HG03378 (cell line): ENCODE measurements at regions not wholly inside any gene's neighbourhood (a gene's known extent, or its start where the extent isn't known, plus 50 kb on each side); places are given as distances from the start of the nearest gene placed in this dataset.

ENCODE experiments used
- ATAC-seq: cut with Tn5 transposase; IDR thresholded peaks from one replicate; pipeline ENCODE4 v1.9.1; 2021; ENCODE audit warnings: mild to moderate bottlenecking, moderate library complexity; ENCODE audit not compliant: unreplicated experiment

DNA sequence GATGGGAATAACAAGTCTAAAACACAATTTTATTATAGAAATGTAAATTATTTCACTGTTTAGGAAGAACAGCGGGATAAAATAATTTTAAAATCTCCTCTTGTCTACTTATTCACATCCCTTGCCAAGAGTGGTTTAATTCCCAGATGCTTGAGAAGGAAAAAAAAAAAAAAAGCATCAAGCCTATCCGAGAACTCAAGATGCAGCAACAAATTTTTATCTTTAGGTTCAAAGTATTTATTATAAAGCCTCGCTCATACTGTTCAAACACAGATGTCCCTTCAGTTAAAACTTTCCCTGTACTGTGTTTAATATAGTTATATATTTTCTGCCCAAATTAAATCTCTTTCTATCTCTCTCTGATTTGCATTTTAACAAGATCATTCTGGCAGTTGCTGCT is 1615.8 kb downstream of the PLA2G4A start:
- ATAC-seq: no peak

DNA sequence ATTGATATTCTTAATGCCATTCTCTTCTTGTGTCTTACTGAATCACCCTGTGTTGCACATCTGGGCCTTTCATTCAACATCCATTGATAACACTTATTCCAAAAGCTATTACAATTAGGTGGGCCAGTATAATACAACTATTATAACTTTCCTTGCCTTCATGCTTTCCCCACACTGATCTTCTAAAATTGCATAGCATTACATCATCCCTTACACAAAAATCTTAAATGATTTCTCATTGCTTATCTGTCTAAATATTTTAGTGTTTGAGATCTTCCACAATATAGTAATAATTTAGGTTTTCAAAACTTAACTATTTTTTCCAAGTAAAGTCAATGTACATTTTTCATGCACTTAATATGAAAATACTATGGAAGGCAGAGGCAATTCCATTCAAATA is 1634.1 kb downstream of the PLA2G4A start:
- no peak for ATAC-seq

DNA sequence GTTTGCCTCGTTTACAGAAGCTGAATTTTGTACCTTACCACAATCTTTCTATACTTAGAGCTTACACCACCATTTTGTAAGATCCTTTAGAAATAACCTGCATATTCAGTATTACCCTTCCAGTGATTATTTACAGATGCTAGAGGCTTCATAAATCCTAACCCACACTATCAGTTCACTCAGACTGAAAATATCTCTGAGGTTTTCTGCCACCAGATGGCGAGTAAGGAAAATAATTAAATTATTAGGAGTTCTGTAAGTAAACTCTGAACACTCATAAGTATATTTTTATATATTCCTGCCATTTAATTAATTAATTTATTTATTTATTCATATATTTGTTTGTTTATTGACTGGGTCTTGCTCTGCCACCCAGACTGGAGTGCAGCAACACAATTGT is 1635.2 kb downstream of the PLA2G4A start:
- no peak for ATAC-seq

DNA sequence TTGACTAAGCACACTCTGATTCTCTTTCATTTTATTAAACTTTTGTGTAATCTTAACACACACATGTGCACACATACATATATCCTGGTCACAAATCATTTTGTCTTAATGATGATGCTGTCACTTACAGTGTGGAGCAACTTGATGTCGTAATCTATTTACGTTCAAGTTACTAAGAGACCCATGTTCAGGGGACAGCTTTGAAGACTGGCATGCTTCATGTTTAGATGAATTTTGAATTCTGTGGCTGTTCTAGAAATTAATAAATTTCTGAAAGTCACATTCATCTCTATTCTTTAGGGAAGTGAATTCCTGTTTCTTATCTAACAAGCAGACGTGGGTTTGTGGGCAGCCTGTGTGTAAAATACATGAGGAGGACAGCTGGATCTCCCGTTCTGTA is 1637.8 kb downstream of the PLA2G4A start:
- ATAC-seq: no peak

DNA sequence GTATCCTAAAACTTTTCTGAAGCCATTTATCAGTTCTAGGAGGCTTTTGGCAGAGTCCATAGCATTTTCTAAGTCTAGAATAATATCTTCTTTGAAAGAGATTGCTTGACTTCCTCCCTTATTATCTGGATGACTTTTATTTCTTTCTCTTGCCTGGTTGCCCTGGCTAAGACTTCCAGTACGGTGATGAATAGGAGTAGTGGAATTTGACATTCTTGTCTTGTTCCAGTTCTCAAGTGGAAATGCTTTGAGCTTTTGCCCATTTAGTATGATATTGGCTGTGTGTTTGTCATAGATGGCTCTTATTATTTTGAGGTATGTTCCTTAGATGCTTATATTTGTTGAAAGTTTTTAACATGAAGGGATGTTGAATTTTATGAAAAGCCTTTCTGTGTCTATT is 1647.9 kb downstream of the PLA2G4A start:
- ATAC-seq: no peak

DNA sequence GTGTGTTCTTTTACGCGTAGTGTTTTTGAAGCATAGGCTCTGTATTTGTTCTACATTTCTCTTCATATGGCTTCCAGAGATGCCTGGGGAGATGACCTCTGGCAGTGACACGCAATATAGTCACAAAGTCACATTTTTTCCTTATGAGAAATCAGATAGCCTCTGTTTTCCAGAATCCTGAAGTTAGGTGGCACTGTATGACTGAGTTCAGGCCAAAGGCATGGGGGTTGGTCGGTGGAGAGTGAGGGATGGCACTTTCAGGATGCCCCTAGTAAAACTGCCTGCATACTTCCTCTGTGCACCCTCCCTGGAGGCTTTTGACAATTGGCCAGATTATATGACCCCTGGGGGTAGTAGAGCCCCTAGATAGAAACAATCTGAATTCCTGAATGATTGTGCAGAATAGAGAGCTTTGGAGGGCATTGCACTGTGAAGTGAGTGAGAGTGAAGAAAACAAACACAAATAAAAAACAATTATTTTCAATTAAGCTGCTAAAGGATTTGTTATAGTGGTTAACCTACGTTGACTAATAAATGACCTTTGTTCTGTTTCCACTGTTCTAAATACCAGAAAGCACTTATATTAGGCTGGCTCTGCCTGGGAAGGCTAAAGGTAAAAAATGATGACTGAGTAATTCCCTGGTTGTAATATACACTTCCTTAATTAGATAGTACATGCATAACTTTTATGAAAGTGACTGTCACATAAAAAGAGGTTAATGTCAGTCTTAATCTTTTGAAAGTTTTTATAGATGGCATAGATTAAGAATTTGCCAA is 1660.8 kb downstream of the PLA2G4A start:
- no peak for ATAC-seq

DNA sequence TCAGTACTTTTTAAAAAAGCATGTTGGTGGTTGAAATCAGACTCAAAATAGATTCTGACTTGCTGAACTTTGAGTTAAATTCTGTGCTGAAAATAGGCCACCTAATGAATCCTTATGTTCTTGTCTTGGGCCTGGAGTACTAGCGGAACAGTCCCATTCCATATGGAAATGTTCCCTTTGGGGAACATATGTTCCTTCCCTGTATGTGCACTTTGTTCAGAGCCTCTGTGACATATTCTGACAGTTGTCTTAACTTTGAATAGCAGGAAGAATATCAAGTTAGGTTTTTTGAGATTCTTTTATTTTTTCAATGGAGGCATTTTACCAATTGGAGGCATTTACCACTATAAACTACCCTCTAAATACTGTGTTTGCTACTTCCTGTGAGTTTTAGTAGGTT is 1667.8 kb downstream of the PLA2G4A start:
- no peak for ATAC-seq

DNA sequence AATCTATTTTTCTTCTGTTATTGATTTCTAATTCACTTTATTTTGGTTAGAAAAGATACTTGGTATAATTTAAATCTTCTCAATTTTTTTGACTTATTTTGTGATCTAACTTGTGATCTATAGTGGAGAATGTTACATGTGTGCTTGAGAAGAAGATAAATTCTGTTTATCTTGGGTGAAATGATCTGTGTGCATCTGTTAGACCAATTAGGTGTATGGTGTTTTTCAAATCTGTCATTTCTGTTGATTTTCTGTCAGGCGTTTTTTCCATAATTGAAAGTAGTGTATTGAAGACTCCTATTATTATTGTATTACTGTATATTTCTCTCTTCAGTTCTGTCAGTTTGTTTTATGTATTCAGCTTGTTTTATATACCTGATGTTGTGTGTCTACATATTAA is 1668.3 kb downstream of the PLA2G4A start:
- ATAC-seq: no peak

DNA sequence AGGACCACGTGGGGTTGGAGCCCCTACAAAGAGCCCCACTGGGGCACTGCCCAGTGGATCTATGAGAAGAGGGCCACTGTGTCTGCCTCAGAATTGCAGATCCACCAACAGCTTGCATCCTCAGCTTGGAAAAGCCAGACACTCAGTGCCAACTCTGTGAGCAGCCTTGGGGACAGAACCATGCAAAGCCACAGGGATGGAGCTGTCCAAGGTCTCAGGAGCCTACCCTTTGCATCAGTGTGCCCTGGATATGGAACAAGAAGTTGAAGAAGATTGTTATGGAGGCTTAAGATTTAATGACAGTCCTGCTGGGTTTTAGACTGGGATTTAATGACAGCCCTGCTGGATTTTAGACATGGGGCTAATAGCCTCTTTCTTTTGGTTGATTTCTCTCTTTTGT is 1670.9 kb downstream of the PLA2G4A start:
- ATAC-seq: no peak

DNA sequence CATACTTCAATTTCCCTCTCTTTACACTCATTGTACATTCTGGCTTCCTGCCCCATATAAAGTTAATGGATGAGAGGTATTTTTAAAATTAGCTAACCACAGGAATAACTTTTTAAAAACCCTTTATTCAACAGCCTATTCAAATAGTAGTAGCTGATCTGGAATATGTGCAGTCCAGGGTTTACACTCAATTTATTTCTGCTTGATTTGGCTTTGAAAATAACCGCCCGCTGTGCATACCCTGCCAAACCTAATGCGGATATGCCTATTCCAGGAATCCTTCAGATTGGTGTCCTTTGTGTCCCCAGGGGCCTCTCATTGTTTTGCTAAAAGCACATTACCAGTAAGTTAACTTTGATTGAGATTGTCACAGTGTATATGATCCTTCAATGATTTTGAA is 1686.2 kb downstream of the PLA2G4A start:
- ATAC-seq: no peak

DNA sequence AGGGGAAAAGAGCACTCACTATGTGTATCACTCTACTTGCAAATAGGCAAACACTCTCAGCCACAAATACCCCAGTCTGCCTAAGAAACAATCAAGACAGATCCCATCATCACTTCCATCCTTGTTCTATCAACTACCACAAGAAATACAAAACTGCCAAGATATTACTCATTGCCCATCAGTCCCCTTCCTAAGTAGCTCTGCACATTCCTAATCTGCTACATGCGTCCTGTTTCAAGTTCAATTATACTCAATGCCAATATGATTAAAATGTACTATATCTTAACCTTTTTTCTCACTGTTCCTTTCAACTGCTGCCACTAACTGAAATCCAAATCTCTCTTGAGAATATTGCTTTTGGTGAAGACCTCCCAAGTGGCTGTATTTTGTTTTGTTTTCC is 1688.4 kb downstream of the PLA2G4A start:
- ATAC-seq: no peak

DNA sequence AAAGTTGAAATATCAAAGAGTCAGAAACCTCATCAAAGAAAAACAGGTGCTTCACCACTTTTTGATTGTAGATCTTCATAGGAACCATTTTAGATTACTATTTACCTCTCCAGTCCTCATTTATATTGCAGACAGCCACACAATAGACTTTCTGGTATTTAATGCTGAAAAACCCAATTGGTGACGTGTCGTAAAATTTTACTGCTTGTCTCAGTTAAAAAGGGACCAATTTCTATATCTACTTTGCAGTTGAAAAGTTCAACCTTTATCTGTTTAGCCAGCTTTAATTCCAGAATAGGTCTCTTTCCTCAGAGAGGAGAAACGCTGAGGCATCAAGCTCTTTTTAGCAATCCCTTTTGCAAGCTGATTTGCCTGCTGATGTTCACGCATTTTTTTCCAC is 1722.4 kb downstream of the PLA2G4A start:
- no peak for ATAC-seq

DNA sequence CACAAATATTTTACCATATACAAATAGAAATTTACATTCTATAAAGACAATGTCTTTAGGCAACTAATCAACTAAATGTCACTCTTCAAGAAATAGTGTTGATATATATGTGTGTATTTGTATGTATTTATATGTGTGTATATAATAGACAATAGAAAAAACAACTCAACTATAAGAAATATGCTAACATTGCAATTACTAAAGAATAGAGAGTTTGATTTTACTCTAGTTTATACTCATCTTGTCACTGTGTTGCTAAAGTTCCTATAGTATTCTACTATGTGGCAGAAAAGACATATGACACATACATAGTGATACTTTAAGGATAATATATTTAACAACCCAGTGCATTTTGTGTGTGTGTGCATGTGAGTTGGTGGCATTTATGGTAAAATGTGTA is 1728.3 kb downstream of the PLA2G4A start:
- no peak for ATAC-seq

DNA sequence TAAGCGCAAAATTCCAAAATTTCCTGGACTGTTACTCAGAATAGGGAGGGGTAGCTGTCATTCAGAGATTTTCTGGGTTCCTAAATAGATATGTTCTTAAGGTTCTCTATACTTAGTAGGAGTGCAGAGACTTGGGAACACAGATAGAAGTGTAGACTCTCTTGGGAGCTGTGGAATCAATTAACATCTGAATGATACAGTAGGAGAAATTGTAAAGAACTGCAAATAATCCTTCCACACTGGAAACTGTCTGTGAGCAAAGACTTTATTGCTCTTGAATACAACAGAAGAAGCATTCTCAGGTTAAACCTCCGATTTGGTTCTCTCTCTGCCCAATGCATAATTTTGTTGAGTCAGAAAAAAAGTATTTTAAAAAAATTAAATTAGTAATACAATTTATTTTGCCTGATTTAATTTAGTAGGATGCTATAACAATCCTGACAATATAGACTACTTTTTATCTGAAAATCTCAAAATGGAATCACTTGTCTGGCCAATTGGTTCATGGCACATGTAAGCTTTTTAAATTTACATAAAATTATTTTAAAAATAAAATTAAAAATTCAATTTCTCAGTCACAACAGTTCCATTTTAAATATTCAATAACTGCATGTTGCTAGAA is 1754.3 kb downstream of the PLA2G4A start:
- ATAC-seq: no peak

DNA sequence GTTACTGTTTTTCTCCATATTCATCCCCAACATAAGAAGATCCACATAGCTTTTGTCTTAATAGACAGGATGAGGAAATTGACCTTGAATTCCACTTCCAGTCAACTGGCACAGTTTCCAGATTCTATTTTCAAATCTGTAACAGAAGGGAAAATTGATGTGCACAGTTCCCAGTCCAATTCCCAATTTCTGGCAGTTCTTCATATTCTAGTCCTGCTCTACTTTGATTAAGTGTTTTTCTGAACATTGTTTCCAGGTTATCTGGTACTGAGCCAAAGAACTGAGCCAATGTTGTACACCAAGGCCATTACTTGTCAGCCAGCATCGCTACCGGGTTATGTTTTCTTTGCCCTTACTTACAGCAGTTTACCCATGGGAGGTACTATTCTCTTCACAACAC is 1755.4 kb downstream of the PLA2G4A start:
- no peak for ATAC-seq

DNA sequence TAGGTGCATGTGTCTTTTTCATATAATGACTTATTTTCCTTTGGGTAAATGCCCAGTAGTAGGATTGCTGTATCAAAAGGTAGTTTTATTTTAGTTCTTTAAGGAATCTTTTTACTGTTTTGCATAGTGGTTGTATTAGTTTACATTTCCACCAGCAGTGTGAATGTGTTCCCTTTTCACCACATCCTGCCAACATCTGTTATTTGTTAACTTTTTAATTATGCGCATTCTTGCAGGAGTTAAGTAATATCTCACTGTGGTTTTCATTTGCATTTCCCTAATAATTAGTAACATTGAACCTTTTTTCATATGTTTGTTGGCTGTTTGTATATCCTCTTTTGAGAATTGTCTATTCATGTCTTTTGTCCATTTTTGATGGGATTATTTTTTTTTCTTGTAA is 1761.9 kb downstream of the PLA2G4A start:
- no peak for ATAC-seq

DNA sequence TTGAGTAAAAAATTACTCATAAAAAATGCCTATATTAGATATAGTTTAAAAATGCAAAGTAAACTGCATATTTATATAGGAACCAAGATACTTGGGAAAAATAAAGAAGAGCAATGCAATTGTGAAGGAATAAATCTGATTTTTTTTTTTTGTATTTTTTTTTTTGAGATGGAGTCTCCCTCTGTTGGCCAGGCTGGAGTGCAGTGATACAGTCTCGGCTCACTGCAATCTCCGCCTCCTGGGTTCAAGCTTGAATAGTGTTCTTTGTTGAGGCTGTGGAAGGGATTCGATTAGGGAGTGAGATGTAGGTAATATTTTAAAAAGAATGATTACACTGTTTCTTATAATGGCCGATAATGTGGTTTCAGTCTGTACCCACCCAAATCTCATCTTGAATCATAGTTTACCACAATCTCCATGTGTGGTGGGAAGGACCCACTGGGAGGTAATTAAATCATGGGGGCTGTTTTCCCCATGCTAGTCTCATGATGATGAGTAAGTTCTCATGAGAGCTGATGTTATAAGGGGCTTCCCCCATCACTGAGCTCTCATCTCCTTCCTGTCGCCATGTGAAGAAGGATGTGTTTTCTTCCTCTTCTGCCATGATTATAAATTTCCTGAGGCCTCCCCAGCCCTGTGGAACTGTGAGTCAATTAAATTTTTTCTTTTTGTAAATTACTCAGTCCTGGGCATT is 1765.9 kb downstream of the PLA2G4A start:
- no peak for ATAC-seq

DNA sequence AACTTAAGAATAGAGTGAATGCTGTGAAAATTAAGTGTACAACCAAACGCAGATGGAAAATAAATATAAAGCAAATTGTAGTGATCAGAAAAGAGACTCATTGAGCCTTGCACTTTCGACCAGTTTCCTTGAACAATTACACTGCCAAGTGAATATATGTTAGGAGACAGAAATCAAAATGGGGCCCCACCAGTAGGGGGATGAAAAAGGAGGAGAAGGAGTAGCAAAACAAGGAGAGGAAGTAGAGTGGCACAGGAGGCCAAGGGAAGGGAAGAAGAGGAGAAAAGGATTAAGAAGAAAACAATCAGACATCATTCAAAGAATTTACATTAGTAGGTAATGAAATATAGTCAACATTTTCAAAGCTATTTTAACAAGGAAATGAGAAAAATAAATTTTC is 1770.6 kb downstream of the PLA2G4A start:
- no peak for ATAC-seq

DNA sequence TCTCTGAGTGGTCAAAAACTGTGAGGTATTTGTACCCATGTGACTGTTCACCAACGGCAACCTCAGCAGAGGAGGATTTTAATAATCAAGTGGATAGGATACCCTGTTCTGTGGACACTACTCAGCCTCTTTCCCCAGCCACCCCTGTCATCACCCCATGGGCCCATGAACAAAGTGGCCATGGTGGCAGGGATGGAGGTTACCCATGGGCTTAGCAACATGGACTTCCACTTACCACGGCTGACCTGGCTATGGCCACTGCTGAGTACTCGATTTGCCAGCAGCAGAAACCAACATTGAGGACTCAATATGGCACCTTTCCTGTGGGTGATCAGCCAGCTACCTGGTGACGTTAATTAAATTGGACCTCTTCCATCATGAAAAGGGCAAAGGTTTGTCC is 1782.7 kb downstream of the PLA2G4A start:
- ATAC-seq: no peak

DNA sequence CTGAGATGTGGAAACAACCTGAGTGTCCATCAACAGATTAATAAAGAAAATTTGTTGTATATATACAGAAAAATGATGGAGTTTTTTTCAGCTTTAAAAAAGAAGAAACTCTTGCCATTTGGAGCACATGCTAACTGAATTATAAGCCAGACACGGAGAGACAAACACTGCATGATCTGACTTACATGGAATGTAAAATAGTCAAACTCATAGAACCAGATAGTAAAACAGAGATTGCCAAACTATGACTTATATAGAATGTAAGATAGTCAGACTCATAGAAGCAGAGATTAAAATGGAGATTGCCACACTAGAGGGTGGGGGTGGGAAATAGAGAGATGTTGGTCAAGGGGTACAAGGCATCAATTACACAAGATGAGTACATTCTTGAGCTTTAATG is 1786.6 kb downstream of the PLA2G4A start:
- no peak for ATAC-seq

DNA sequence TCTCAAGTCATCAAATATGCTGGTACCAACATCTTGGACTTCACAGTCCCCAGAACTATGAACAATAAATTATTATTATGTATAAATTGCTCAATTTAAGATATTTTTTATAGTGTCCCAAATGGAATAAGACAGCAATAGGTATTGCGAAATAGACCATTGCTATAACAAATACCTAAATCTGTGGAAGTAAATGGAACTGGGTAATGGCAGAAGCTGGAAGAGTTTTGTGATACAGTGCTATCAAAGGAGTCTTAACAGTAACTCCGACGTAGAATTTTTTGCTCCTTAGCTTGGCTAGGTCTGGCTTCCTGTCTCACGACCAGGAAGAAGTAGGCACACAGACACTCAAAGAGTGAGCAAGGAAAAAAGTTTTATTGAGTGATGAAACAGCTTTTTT is 1791.5 kb downstream of the PLA2G4A start:
- no peak for ATAC-seq

DNA sequence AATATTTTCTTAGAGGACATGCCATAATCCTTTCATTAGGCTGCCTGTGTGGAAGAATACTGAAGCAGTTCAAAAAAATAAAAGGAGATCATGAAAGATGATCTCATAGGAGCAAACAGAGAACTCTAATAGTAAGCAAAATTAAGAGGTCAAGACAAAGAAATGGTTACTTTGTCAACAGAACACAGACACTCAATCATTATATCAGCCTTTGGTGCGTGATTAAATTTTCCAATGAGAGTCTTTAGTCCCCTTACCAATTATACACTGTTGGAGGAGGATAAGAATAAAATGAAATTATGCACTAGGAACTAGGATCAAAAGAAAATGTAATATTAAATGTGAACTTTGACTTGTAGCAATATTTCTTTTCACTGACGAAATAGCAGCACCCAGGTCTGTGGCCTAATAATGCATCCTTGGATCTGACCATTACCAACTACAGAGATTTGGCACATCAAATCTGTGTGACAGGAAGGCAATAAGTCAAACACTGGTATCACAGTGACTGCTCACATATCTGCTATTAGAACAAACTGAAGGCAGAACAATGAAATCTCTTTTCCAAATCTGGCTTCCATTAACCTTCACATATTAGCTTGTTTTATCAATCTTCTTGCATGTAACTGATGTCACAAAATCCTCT is 1812.9 kb downstream of the PLA2G4A start:
- ATAC-seq: no peak
